H1 (cell line): ENCODE measurements at regions not wholly inside any gene's neighbourhood (a gene's known extent, or its start where the extent isn't known, plus 50 kb on each side); places are given as distances from the start of the nearest gene placed in this dataset.

ENCODE experiments used
- CTCF ChIA-PET: fragments of 300-600 bp; sonication (Branson Sonifier 250); formaldehyde crosslinking; loops from one replicate; lab custom pipeline; 2021; ENCODE audit not compliant: partially characterized antibody; lab: Charles Lee
- POLR2A ChIA-PET: fragments of 300-600 bp; sonication (Branson Sonifier 250); formaldehyde crosslinking; loops from one replicate; lab custom pipeline; 2021; ENCODE audit warnings: inconsistent platforms; ENCODE audit not compliant: partially characterized antibody; lab: Charles Lee
- DNase-seq, 2 experiments: peaks; one replicate each; pipeline versions ENCODE4 v3.0.0 to v3.0.0-alpha.2; 2010 to 2022; ENCODE audit warnings: low spot score in 2 of 2, low read depth in 1 of 2, mixed read lengths in 1 of 2
- FAIRE-seq: peaks from 2 replicates; lab custom pipeline; 2011; peaks lifted over from hg19 to GRCh38; lab: Jason Lieb, UNC
- H2AFZ ChIP-seq: 2 replicates; pipeline ENCODE4 v1.8.1; 2012; ENCODE audit warnings: low read length, inconsistent platforms
- H2AK5ac ChIP-seq: 2 replicates; pipeline ENCODE4 v1.6.1; 2013; ENCODE audit warnings: low read depth, low read length
- H2BK120ac ChIP-seq: replicated peaks from 2 replicates; pipeline ENCODE3; 2013; ENCODE audit warnings: low read depth, low read length, inconsistent platforms
- H2BK12ac ChIP-seq: 2 replicates; pipeline ENCODE4 v1.6.1; 2013; ENCODE audit warnings: low read depth, low read length
- H2BK15ac ChIP-seq: 2 replicates; pipeline ENCODE4 v1.6.1; 2013; ENCODE audit warnings: low read length
- H2BK20ac ChIP-seq: 2 replicates; pipeline ENCODE4 v1.6.1; 2013; ENCODE audit warnings: low read length
- H2BK5ac ChIP-seq: 2 replicates; pipeline ENCODE4 v1.6.1; 2013; ENCODE audit warnings: low read depth, low read length
- H3K14ac ChIP-seq: 2 replicates; pipeline ENCODE4 v1.6.1; 2013; ENCODE audit warnings: inconsistent platforms; ENCODE audit not compliant: insufficient read length
- H3K18ac ChIP-seq: 2 replicates; pipeline ENCODE4 v1.6.1; 2013; ENCODE audit warnings: low read length; ENCODE audit errors: extremely low read depth
- H3K23ac ChIP-seq: 2 replicates; pipeline ENCODE4 v1.6.1; 2013; ENCODE audit warnings: inconsistent platforms; ENCODE audit not compliant: insufficient read length
- H3K23me2 ChIP-seq: 2 replicates; pipeline ENCODE4 v1.6.1; 2013; ENCODE audit warnings: low read depth, low read length
- H3K27ac ChIP-seq: 2 replicates; pipeline ENCODE4 v1.6.1; 2011; ENCODE audit warnings: low read depth, low read length, inconsistent platforms
- H3K27me3 ChIP-seq, 4 experiments: replicated peaks in 1 of 4; 1 replicate in 1 of 4; 2 replicates in 3 of 4; pipeline versions ENCODE4 v1.6.1 to v1.8.1; 2011 to 2013; ENCODE audit warnings: low read length in 3 of 4, mild to moderate bottlenecking in 3 of 4, inconsistent platforms in 2 of 4, mixed read lengths in 2 of 4, moderate library complexity in 1 of 4; ENCODE audit not compliant: control insufficient read depth in 3 of 4, insufficient read depth in 3 of 4; ENCODE audit errors: extremely low read depth in 1 of 4
- H3K36me3 ChIP-seq, 4 experiments: 2 replicates each; pipeline versions ENCODE4 v1.6.1 to v1.8.1; 2011 to 2013; ENCODE audit warnings: mild to moderate bottlenecking in 4 of 4, low read length in 3 of 4, moderate library complexity in 2 of 4, control low read depth in 1 of 4, inconsistent platforms in 1 of 4; ENCODE audit not compliant: insufficient read depth in 4 of 4, control insufficient read depth in 2 of 4
- H3K4ac ChIP-seq: replicated peaks from 2 replicates; pipeline ENCODE3; 2013; ENCODE audit warnings: low read length, low read depth, mixed read lengths, inconsistent platforms; ENCODE audit not compliant: insufficient read length
- H3K4me1 ChIP-seq, 4 experiments: replicated peaks in 1 of 4; 1 replicate in 1 of 4; 2 replicates in 3 of 4; pipeline versions ENCODE4 v1.6.1 to v1.8.1; 2011 to 2013; ENCODE audit warnings: low read length in 3 of 4, inconsistent platforms in 2 of 4, mixed read lengths in 1 of 4; ENCODE audit not compliant: insufficient read depth in 4 of 4, control insufficient read depth in 3 of 4
- H3K4me2 ChIP-seq, 2 experiments: 2 replicates each; pipeline versions ENCODE4 v1.6.1 to v1.8.1; 2011 to 2013; ENCODE audit warnings: low read depth in 2 of 2, low read length in 2 of 2, control low read depth in 1 of 2, inconsistent platforms in 1 of 2, mild to moderate bottlenecking in 1 of 2; ENCODE audit not compliant: insufficient read depth in 1 of 2
- H3K4me3 ChIP-seq, 4 experiments: fragments of 200-600, 300-600 bp in 1 of 4; sonication (generic), shearing (Covaris generic), sonication (Bioruptor Twin) in 1 of 4; 2 replicates each; pipeline versions ENCODE4 v1.5.1 to v1.8.1; 2011 to 2016; ENCODE audit warnings: low read length in 4 of 4, low read depth in 3 of 4, control low read depth in 2 of 4, inconsistent platforms in 2 of 4, mild to moderate bottlenecking in 2 of 4, mixed read lengths in 1 of 4, moderate library complexity in 1 of 4; ENCODE audit not compliant: insufficient read depth in 2 of 4; ENCODE audit errors: extremely low read depth in 1 of 4
- H3K56ac ChIP-seq: replicated peaks from 2 replicates; pipeline ENCODE3; 2013; ENCODE audit warnings: low read depth, mild to moderate bottlenecking, mixed read lengths, low read length, inconsistent platforms; ENCODE audit not compliant: insufficient read length
- H3K79me1 ChIP-seq: 2 replicates; pipeline ENCODE4 v1.6.1; 2013; ENCODE audit warnings: low read depth, low read length, control low read depth
- H3K79me2 ChIP-seq, 2 experiments: 2 replicates each; pipeline versions ENCODE4 v1.6.1 to v1.8.1; 2012 to 2013; ENCODE audit warnings: low read length in 2 of 2, mild to moderate bottlenecking in 2 of 2, inconsistent platforms in 1 of 2; ENCODE audit not compliant: insufficient read depth in 2 of 2, control insufficient read depth in 1 of 2
- H3K9ac ChIP-seq, 4 experiments: replicated peaks in 1 of 4; 1 replicate in 1 of 4; 2 replicates in 3 of 4; pipeline versions ENCODE4 v1.6.1 to v1.8.1; 2011 to 2013; ENCODE audit warnings: low read depth in 3 of 4, low read length in 3 of 4, control low read depth in 2 of 4, mild to moderate bottlenecking in 2 of 4, moderate library complexity in 2 of 4, inconsistent platforms in 1 of 4; ENCODE audit errors: extremely low read depth in 1 of 4
- H3K9me3 ChIP-seq, 2 experiments: 2 replicates each; pipeline versions ENCODE4 v1.6.1 to v1.8.1; 2012 to 2013; ENCODE audit warnings: mild to moderate bottlenecking in 2 of 2, moderate library complexity in 2 of 2, control low read depth in 1 of 2, inconsistent platforms in 1 of 2, low read depth in 1 of 2, low read length in 1 of 2, mixed read lengths in 1 of 2; ENCODE audit not compliant: insufficient read depth in 2 of 2
- H4K20me1 ChIP-seq, 2 experiments: replicated peaks in 1 of 2; 2 replicates each; pipeline versions ENCODE3 to v1.8.1; 2011 to 2013; ENCODE audit warnings: inconsistent platforms in 2 of 2, low read length in 2 of 2, mild to moderate bottlenecking in 1 of 2; ENCODE audit not compliant: insufficient read depth in 2 of 2, control insufficient read depth in 1 of 2
- H4K5ac ChIP-seq: 2 replicates; pipeline ENCODE4 v1.6.1; 2013; ENCODE audit warnings: low read length, low read depth, mixed read lengths, inconsistent platforms; ENCODE audit not compliant: insufficient read length
- H4K8ac ChIP-seq: 2 replicates; pipeline ENCODE4 v1.8.0; 2013; ENCODE audit warnings: mild to moderate bottlenecking, moderate library complexity, low read length, inconsistent platforms; ENCODE audit not compliant: insufficient read depth; ENCODE audit errors: extremely low read depth
- H4K91ac ChIP-seq: replicated peaks from 2 replicates; pipeline ENCODE3; 2013; ENCODE audit warnings: low read length, mixed read lengths, inconsistent platforms; ENCODE audit not compliant: insufficient read length
- PHF8 ChIP-seq: fragments of 200-600 bp; sonication (generic); conservative IDR thresholded peaks from 2 replicates; pipeline ENCODE4 v1.7.1; 2012; ENCODE audit warnings: low read depth, mild to moderate bottlenecking, inconsistent platforms, low read length, moderate library complexity
- WGBS, 2 experiments: shearing (Covaris generic) in 1 of 2; methylation state at CpG; one replicate each; pipeline versions ENCODE4 v1.1.6 to v1.1.7; 2013 to 2015; ENCODE audit warnings: low lambda C conversion rate in 2 of 2, mixed read lengths in 2 of 2, inconsistent platforms in 1 of 2, low coverage in 1 of 2, missing lambda C conversion rate in 1 of 2; ENCODE audit not compliant: insufficient replicate concordance in 2 of 2, insufficient coverage in 1 of 2, insufficient read length in 1 of 2; ENCODE audit errors: extremely low coverage in 1 of 2, missing lambda C conversion rate in 1 of 2; 5-methylcytosine and 5-hydroxymethylcytosine counted together

DNA sequence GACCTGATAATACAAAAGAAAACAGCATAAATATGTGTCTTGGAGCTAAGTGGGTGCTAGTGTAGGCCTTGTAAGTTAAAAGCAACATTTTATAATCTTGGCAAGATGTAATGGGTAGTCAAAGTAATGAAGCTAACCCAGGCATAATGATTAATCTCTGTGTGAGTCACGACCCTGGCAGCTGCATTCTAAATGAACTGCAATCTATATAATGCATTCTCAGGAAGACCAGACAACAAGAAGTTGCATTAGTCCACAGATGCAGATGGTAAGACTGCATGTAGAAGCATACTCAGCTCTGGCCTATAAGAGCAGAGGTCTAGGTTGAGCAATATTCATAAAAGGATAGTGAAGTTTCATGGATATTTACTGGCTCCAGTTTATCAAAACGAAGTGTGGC is 85.6 kb upstream of the ETAA1 start:
- no peak overlapping the region for H2BK15ac ChIP-seq
- POLR2A ChIA-PET, result no interaction called here
- H3K23me2 ChIP-seq, result no peaks in the 10 kb centered on the region
- TF ChIP-seq PHF8, result no peak
- 88% methylated on average over 2 of the region's 2 CpGs; no CpG with 5 or more reads in 1 of the 2 experiments for WGBS, 2 experiments
- no peaks in the 10 kb centered on the region for H3K4me1 ChIP-seq
- H3K36me3 ChIP-seq, result no peaks in the 10 kb centered on the region
- H3K56ac ChIP-seq, result no peak overlapping the region
- no peak overlapping the region for H2BK120ac ChIP-seq
- no peak overlapping the region for H2BK20ac ChIP-seq
- H3K23ac ChIP-seq, result no peak overlapping the region
- no peak overlapping the region for H2AK5ac ChIP-seq
- DNase-seq, result no peak
- CTCF ChIA-PET, result interaction anchor here (0.6 to 1.2 kb wide), 2 partner anchors 77 to 298 kb away, joined by 3 read pairs; no protein-coding TSS in a partner anchor
- no peak overlapping the region for H2AFZ ChIP-seq
- no peak overlapping the region for H3K18ac ChIP-seq
- H3K79me2 ChIP-seq, result no peaks in the 10 kb centered on the region
- H3K27ac ChIP-seq, result no peak overlapping the region
- H3K79me1 ChIP-seq, result no peaks in the 10 kb centered on the region
- H4K5ac ChIP-seq, result no peak overlapping the region
- no peak overlapping the region for H3K4me3 ChIP-seq
- H2BK5ac ChIP-seq, result no peak overlapping the region
- H2BK12ac ChIP-seq, result no peak overlapping the region
- no peak overlapping the region for H3K4me2 ChIP-seq
- H3K27me3 ChIP-seq, result no peaks in the 10 kb centered on the region
- no peak overlapping the region for H3K4ac ChIP-seq
- H4K8ac ChIP-seq, result no peak overlapping the region
- H4K91ac ChIP-seq, result no peak overlapping the region
- H3K9me3 ChIP-seq, result no peaks in the 10 kb centered on the region
- H3K9ac ChIP-seq, result no peak overlapping the region
- no peaks in the 10 kb centered on the region for H4K20me1 ChIP-seq
- H3K14ac ChIP-seq, result no peak overlapping the region
- FAIRE-seq, result no peak
